Kidney (tissue), 13 donors: ENCODE measurements at regions not wholly inside any gene's neighbourhood (a gene's known extent, or its start where the extent isn't known, plus 50 kb on each side); places are given as distances from the start of the nearest gene placed in this dataset.

Experiments used
- DNase-seq, 5 donors: peaks; one replicate each; pipeline ENCODE4 v3.0.0-alpha.2; 2013 to 2020
- FAIRE-seq: peaks from 2 replicates; lab custom pipeline; 2012; peaks lifted over from hg19 to GRCh38; lab: Jason Lieb, UNC
- H3K27ac ChIP-seq, 2 donors: one replicate each; pipeline ENCODE4 v1.7.0; 2013; ENCODE audit warnings: low read depth in 2 of 2, low read length in 2 of 2, inconsistent platforms in 1 of 2
- H3K27me3 ChIP-seq: one replicate; pipeline ENCODE4 v1.7.1; 2013; ENCODE audit warnings: low read length, inconsistent platforms; ENCODE audit not compliant: control insufficient read depth, insufficient read depth
- H3K36me3 ChIP-seq, 3 donors: one replicate each; pipeline versions ENCODE4 v1.7.0 to v1.7.1; 2013; ENCODE audit warnings: low read length in 3 of 3, control low read depth in 1 of 3, inconsistent platforms in 1 of 3; ENCODE audit not compliant: insufficient read depth in 3 of 3, control insufficient read depth in 2 of 3
- H3K4me1 ChIP-seq, 3 donors: one replicate each; pipeline versions ENCODE4 v1.7.0 to v1.7.1; 2013; ENCODE audit warnings: low read length in 3 of 3, inconsistent platforms in 1 of 3, low read depth in 1 of 3; ENCODE audit not compliant: control insufficient read depth in 2 of 3, insufficient read depth in 2 of 3
- H3K4me3 ChIP-seq, 3 donors: one replicate each; pipeline versions ENCODE4 v1.7.0 to v1.8.1; 2013; ENCODE audit warnings: low read length in 3 of 3, control low read depth in 1 of 3, inconsistent platforms in 1 of 3
- H3K9ac ChIP-seq, 3 donors: one replicate each; pipeline versions ENCODE4 v1.7.0 to v1.7.1; 2013; ENCODE audit warnings: low read length in 3 of 3, control low read depth in 1 of 3, inconsistent platforms in 1 of 3
- H3K9me3 ChIP-seq, 3 donors: one replicate each; pipeline versions ENCODE4 v1.7.0 to v1.7.1; 2013; ENCODE audit warnings: low read length in 3 of 3, control low read depth in 1 of 3, inconsistent platforms in 1 of 3; ENCODE audit not compliant: control insufficient read depth in 2 of 3, insufficient read depth in 1 of 3
- intact Hi-C: fragments of 100-400 bp; cut with DNase I; formaldehyde crosslinking; loops from one replicate; pipeline ENCODE4 v1.11.1; 2022
- TF ChIP-seq, protein P1 (sequence below): IDR thresholded peaks from 3 replicates; pipeline ENCODE4 v1.5.1; 2012; ENCODE audit warnings: mild to moderate bottlenecking, moderate library complexity, borderline replicate concordance; ENCODE audit not compliant: insufficient read depth; ENCODE audit errors: extremely low read depth
- donor health status: control.
- donor health status: control.
- donor health status: control.
- donor health status: control.
- donor health status: control.
- donor health status: DM: yes; HTN: yes; CAD: no.
- donor health status: Normal renal cell carcinoma (clear cell type).

DNA sequence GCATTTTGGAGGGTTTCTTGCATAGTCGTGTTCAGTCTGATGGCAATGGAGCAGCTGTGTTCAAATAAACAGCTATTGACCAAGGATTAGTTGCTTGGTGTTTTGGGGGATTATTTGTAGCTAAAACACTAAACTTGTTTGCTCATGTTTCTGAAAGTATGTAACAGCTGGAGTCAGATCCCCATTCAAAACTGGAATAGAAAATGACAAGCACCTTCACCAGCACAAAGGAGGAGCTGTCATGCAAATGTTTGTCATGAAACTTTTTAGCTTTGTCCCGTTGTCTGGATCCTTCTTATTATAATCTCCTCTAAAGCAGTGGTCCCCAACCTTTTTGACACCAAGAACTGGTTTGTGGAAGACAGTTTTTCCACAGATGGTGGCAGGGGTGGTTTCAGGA, 96.9 kb upstream of the ZNF236 start:
- H3K36me3 ChIP-seq, result no peaks in the 10 kb centered on the region
- DNase-seq (no peak), FAIRE-seq (no peak)
- H3K9me3 ChIP-seq, result no peaks in the 10 kb centered on the region
- intact Hi-C loops, result no loop called here
- no peaks in the 10 kb centered on the region for H3K4me1 ChIP-seq
- H3K4me3 ChIP-seq, result no peak overlapping the region
- H3K9ac ChIP-seq, result no peak overlapping the region
- H3K27me3 ChIP-seq, result no peaks in the 10 kb centered on the region
- TF ChIP-seq, protein P1, sequence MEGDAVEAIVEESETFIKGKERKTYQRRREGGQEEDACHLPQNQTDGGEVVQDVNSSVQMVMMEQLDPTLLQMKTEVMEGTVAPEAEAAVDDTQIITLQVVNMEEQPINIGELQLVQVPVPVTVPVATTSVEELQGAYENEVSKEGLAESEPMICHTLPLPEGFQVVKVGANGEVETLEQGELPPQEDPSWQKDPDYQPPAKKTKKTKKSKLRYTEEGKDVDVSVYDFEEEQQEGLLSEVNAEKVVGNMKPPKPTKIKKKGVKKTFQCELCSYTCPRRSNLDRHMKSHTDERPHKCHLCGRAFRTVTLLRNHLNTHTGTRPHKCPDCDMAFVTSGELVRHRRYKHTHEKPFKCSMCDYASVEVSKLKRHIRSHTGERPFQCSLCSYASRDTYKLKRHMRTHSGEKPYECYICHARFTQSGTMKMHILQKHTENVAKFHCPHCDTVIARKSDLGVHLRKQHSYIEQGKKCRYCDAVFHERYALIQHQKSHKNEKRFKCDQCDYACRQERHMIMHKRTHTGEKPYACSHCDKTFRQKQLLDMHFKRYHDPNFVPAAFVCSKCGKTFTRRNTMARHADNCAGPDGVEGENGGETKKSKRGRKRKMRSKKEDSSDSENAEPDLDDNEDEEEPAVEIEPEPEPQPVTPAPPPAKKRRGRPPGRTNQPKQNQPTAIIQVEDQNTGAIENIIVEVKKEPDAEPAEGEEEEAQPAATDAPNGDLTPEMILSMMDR, result no peak
- H3K27ac ChIP-seq, result no peak overlapping the region

DNA sequence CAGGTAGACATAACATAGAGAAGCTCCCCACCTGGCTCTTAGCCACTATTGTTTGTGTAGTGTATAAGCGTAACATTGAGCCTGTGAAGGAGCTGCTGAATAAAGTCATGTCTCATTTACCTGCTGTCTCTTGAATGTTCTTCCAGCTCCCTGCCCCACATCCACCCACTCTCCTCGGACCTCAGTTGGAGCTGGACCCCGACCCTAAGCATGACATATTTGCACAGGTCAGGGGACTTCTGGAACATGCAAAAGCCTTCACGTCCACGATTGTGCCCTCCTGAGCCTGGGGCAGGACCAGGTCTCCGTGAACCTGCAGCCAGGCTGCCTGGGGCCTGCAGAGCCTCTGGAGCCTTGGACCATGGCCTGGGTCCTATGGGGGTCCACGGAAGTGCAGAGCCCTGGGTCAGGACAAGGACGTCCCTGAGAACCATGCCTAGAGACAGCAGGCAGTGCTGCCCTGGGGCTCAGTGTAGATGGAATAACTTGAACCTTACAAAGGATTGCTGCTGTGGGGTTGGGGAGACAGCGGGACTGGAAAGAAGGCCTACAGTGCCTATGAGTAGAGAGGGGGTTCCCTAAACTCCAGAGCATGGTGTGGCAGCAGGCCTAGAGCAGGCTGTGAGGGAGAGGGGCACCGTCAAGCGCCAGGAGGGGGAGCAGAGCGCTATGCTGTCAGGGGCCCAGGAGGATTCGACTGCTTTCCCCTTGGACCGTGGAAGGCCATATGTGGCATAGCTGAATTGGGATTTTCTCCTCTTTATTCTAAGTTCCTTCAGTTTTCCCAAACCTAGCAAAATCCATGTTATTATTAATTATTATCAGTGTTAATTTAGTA, 99.9 kb upstream of the ZNF236 start:
- TF ChIP-seq, protein P1, result no peak
- Histone ChIP-seq H3K9me3 (no peaks in the 10 kb centered on the region), H3K4me1 (no peaks in the 10 kb centered on the region), H3K27ac (no peak overlapping the region), H3K36me3 (no peaks in the 10 kb centered on the region), H3K27me3 (no peaks in the 10 kb centered on the region), H3K4me3 (no peak overlapping the region), H3K9ac (no peak overlapping the region)
- intact Hi-C loops, result no loop called here
- FAIRE-seq (no peak), DNase-seq (no peak)

DNA sequence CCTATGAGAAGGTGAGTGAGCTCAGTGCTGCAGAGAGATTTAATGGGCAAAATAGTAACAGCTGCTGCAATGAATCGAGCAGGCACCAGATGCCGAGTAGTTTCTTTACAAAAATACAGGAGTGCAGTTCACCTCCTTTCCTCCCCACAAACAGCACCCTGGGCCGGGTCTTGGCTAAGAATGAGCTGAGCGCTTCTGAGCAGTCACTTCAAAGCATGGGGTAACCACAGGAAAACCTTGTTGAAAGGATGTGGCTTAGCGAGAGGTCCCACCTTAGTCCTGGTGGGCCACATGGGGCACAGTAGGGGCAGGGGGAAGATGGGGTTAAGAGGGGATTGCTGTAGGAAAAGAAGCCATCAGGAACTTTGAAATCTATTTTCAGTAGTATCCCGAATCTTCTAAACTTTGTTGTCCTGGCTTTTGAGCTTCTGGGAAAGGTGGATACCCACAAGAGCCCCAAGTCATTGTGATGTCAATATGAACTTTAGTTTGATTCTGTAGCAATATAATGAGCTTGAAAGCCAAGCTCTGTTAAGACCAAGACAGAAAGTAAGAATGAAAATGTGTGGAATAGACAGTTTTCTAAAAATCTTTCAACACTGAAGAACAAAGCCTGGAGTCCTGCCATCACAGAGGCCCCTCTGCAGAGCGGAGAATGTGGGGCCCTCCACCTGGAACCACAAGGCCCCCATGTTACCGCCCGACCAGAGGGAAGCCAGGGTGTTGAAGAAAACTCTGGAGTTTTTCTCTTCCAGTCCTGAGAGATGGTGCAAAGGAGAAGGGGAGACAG, 101.0 kb upstream of the ZNF236 start:
- Histone ChIP-seq H3K27ac (no peak overlapping the region), H3K4me1 (no peaks in the 10 kb centered on the region), H3K27me3 (no peaks in the 10 kb centered on the region), H3K4me3 (no peak overlapping the region), H3K9ac (no peak overlapping the region), H3K36me3 (no peaks in the 10 kb centered on the region), H3K9me3 (no peaks in the 10 kb centered on the region)
- intact Hi-C loops, result no loop called here
- DNase-seq (no peak), FAIRE-seq (no peak)
- TF ChIP-seq, protein P1, result no peak
